Fibroblast of upper back skin (primary cell): ENCODE measurements at regions not wholly inside any gene's neighbourhood (a gene's known extent, or its start where the extent isn't known, plus 50 kb on each side); places are given as distances from the start of the nearest gene placed in this dataset.

Source experiments
- DNase-seq: peaks from one replicate; pipeline ENCODE4 v3.0.0-alpha.2; 2013

GRCh38 chr14:66072190-66073084 is 413.7 kb upstream of the CCDC196 start:
- DNase-seq = no peak

- DNase-seq = no peak
Measured at GRCh38 chr14:66074537-66074936, 411.6 kb upstream of the CCDC196 start.

GRCh38 chr14:66076176-66076575 is 410.0 kb upstream of the CCDC196 start:
- DNase-seq = peak; percentile 47

- DNase-seq = peak; percentile 6
Measured at GRCh38 chr14:66078006-66078405, 408.2 kb upstream of the CCDC196 start.

- peak; percentile 47 for DNase-seq
Measured at GRCh38 chr14:66081594-66082376, 404.4 kb upstream of the CCDC196 start.

GRCh38 chr14:66085224-66085623 is 400.9 kb upstream of the CCDC196 start:
- DNase-seq = no peak

GRCh38 chr14:66085665-66086064 is 400.5 kb upstream of the CCDC196 start:
- no peak for DNase-seq

GRCh38 chr14:66087231-66087630 is 398.9 kb upstream of the CCDC196 start:
- peak; percentile 78 for DNase-seq

- DNase-seq = peak; percentile 78
Measured at GRCh38 chr14:66088656-66089055, 397.5 kb upstream of the CCDC196 start.

- DNase-seq = no peak
Measured at GRCh38 chr14:66092206-66092605, 394.0 kb upstream of the CCDC196 start.

- DNase-seq = no peak
Measured at GRCh38 chr14:66092748-66093147, 393.4 kb upstream of the CCDC196 start.

GRCh38 chr14:66094001-66094727 is 392.0 kb upstream of the CCDC196 start:
- DNase-seq = no peak

- no peak for DNase-seq
Measured at GRCh38 chr14:66099451-66099850, 386.7 kb upstream of the CCDC196 start.

GRCh38 chr14:66099931-66100330 is 386.2 kb upstream of the CCDC196 start:
- DNase-seq = no peak

GRCh38 chr14:66101662-66102061 is 384.5 kb upstream of the CCDC196 start:
- no peak for DNase-seq

GRCh38 chr14:66104486-66104885 is 381.7 kb upstream of the CCDC196 start:
- no peak for DNase-seq

- DNase-seq = peak; percentile 71
Measured at GRCh38 chr14:66105815-66106214, 380.4 kb upstream of the CCDC196 start.

- no peak for DNase-seq
Measured at GRCh38 chr14:66109426-66109825, 376.7 kb upstream of the CCDC196 start.

GRCh38 chr14:66111891-66112290 is 374.3 kb upstream of the CCDC196 start:
- no peak for DNase-seq

- no peak for DNase-seq
Measured at GRCh38 chr14:66114071-66114470, 372.1 kb upstream of the CCDC196 start.

GRCh38 chr14:66115740-66116502 is 370.2 kb upstream of the CCDC196 start:
- no peak for DNase-seq

GRCh38 chr14:66116732-66117131 is 369.4 kb upstream of the CCDC196 start:
- DNase-seq = no peak

- DNase-seq = peak; percentile 75
Measured at GRCh38 chr14:66117600-66117999, 368.6 kb upstream of the CCDC196 start.
